ENCODE measurements at regions not wholly inside any gene's neighbourhood (a gene's known extent, or its start where the extent isn't known, plus 50 kb on each side); places are given as distances from the start of the nearest gene placed in this dataset.

- H3K36me3 ChIP-seq (ENCODE audit: control insufficient read depth in 2 of 4, insufficient read depth in 4 of 4, low read length in 3 of 4): no peaks in the 10 kb centered on the region
- no peaks in the 10 kb centered on the region for H3K23me2 ChIP-seq (ENCODE audit: low read depth, low read length)
- H3K56ac ChIP-seq (replicated peaks; ENCODE audit: insufficient read length, low read depth, low read length): no peak overlapping the region
- no peaks in the 10 kb centered on the region for H3K27me3 ChIP-seq (replicated peaks in 1 of 4; ENCODE audit: control insufficient read depth in 3 of 4, extremely low read depth in 1 of 4, insufficient read depth in 3 of 4, low read length in 3 of 4)
- H3K79me1 ChIP-seq (ENCODE audit: low read depth, low read length): no peaks in the 10 kb centered on the region
- H3K23ac ChIP-seq (ENCODE audit: insufficient read length): no peak overlapping the region
- no peaks in the 10 kb centered on the region for H4K20me1 ChIP-seq (replicated peaks in 1 of 2; ENCODE audit: control insufficient read depth in 1 of 2, insufficient read depth in 2 of 2, low read length in 2 of 2)
- no peak overlapping the region for H2AK5ac ChIP-seq (ENCODE audit: low read depth, low read length)
- 91% methylated on average over 3 of the region's 3 CpGs; no CpG with 5 or more reads in 1 of the 2 experiments for WGBS, 2 experiments (ENCODE audit: extremely low coverage in 1 of 2, insufficient coverage in 1 of 2, insufficient read length in 1 of 2, insufficient replicate concordance in 2 of 2, low coverage in 1 of 2, low lambda C conversion rate in 2 of 2, missing lambda C conversion rate in 1 of 2)
- no peak overlapping the region for H3K4me2 ChIP-seq (ENCODE audit: insufficient read depth in 1 of 2, low read depth in 2 of 2, low read length in 2 of 2)
- CTCF ChIA-PET (ENCODE audit: partially characterized antibody): no interaction called here
- no peak overlapping the region for H2BK5ac ChIP-seq (ENCODE audit: low read depth, low read length)
- H2AFZ ChIP-seq (ENCODE audit: low read length): no peak overlapping the region
- H3K4me3 ChIP-seq (ENCODE audit: extremely low read depth in 1 of 4, insufficient read depth in 2 of 4, low read depth in 3 of 4, low read length in 4 of 4): no peak overlapping the region
- no peak overlapping the region for H2BK20ac ChIP-seq (ENCODE audit: low read length)
- H2BK15ac ChIP-seq (ENCODE audit: low read length): no peak overlapping the region
- POLR2A ChIA-PET (ENCODE audit: partially characterized antibody): no interaction called here
- H3K27ac ChIP-seq (ENCODE audit: low read depth, low read length): no peak overlapping the region
- no peak overlapping the region for H2BK120ac ChIP-seq (replicated peaks; ENCODE audit: low read depth, low read length)
- H3K14ac ChIP-seq (ENCODE audit: insufficient read length): no peak overlapping the region
- H3K18ac ChIP-seq (ENCODE audit: extremely low read depth, low read length): no peak overlapping the region
- DNase-seq (ENCODE audit: low read depth in 1 of 2, low spot score in 2 of 2) (no peak), FAIRE-seq (no peak)
- no peak overlapping the region for H4K91ac ChIP-seq (replicated peaks; ENCODE audit: insufficient read length, low read length)
- H3K9ac ChIP-seq (replicated peaks in 1 of 4; ENCODE audit: extremely low read depth in 1 of 4, low read depth in 3 of 4, low read length in 3 of 4): no peak overlapping the region
- H3K4ac ChIP-seq (replicated peaks; ENCODE audit: insufficient read length, low read depth, low read length): no peak overlapping the region
- no peak overlapping the region for H4K8ac ChIP-seq (ENCODE audit: extremely low read depth, insufficient read depth, low read length)
- H2BK12ac ChIP-seq (ENCODE audit: low read depth, low read length): no peak overlapping the region
- no peaks in the 10 kb centered on the region; a peak in 1 of 7 replicates for H3K4me1 ChIP-seq (replicated peaks in 1 of 4; ENCODE audit: control insufficient read depth in 3 of 4, insufficient read depth in 4 of 4, low read length in 3 of 4)
- H3K9me3 ChIP-seq (ENCODE audit: insufficient read depth in 2 of 2, low read depth in 1 of 2, low read length in 1 of 2): no peaks in the 10 kb centered on the region
- H4K5ac ChIP-seq (ENCODE audit: insufficient read length, low read depth, low read length): no peak overlapping the region
- H3K79me2 ChIP-seq (ENCODE audit: control insufficient read depth in 1 of 2, insufficient read depth in 2 of 2, low read length in 2 of 2): no peaks in the 10 kb centered on the region
- TF ChIP-seq, protein P1, sequence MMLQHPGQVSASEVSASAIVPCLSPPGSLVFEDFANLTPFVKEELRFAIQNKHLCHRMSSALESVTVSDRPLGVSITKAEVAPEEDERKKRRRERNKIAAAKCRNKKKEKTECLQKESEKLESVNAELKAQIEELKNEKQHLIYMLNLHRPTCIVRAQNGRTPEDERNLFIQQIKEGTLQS (IDR thresholded peaks at IDR 0.05; ENCODE audit: insufficient read depth, low read depth, low read length): no peak
- no peak for TF ChIP-seq RFX5 (IDR thresholded peaks at IDR 0.05; ENCODE audit: borderline replicate concordance, low read depth, low read length)
- TF ChIP-seq, protein P2, sequence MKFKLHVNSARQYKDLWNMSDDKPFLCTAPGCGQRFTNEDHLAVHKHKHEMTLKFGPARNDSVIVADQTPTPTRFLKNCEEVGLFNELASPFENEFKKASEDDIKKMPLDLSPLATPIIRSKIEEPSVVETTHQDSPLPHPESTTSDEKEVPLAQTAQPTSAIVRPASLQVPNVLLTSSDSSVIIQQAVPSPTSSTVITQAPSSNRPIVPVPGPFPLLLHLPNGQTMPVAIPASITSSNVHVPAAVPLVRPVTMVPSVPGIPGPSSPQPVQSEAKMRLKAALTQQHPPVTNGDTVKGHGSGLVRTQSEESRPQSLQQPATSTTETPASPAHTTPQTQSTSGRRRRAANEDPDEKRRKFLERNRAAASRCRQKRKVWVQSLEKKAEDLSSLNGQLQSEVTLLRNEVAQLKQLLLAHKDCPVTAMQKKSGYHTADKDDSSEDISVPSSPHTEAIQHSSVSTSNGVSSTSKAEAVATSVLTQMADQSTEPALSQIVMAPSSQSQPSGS (IDR thresholded peaks at IDR 0.05; ENCODE audit: low read length): no peak
- no peak for TF ChIP-seq RAD21 (IDR thresholded peaks at IDR 0.05 in 1 of 2, conservative IDR thresholded peaks at IDR 0.05 in 1 of 2; ENCODE audit: low read depth in 2 of 2, low read length in 2 of 2)
- TF ChIP-seq PHF8 (conservative IDR thresholded peaks at IDR 0.05; ENCODE audit: low read depth, low read length): no peak
- TF ChIP-seq SP4 (IDR thresholded peaks at IDR 0.05; ENCODE audit: low read length): no peak
- no peak for TF ChIP-seq SIX5 (IDR thresholded peaks at IDR 0.05; ENCODE audit: low read depth, low read length)
- no peak for TF ChIP-seq CREB1 (IDR thresholded peaks at IDR 0.05)
- TF ChIP-seq TCF12 (IDR thresholded peaks at IDR 0.05; ENCODE audit: low read depth, low read length): no peak
- no peak for TF ChIP-seq KDM1A (IDR thresholded peaks at IDR 0.05; ENCODE audit: borderline replicate concordance, low read length)
- no peak for TF ChIP-seq MAFK (IDR thresholded peaks at IDR 0.05; ENCODE audit: low read depth, low read length)
- no peak for TF ChIP-seq RBBP5 (IDR thresholded peaks at IDR 0.05; ENCODE audit: borderline replicate concordance, low read depth, low read length)
- TF ChIP-seq JUN (IDR thresholded peaks at IDR 0.05; ENCODE audit: low read depth, low read length): no peak
- no peak for TF ChIP-seq CHD1 (IDR thresholded peaks at IDR 0.05; ENCODE audit: low read depth, low read length)
These were observed 167.8 kb downstream of the ZNF330 start for GRCh38 chr4:141388481-141388880.

Data from H1 (cell line).